WI38 (cell line): ENCODE measurements at regions not wholly inside any gene's neighbourhood (a gene's known extent, or its start where the extent isn't known, plus 50 kb on each side); places are given as distances from the start of the nearest gene placed in this dataset.
"Not testable (repeated sequence)": the region's sequence is repeated elsewhere in the genome, so short reads cannot be mapped to it uniquely, and the experiment has no call there.

Experiments used
- H3K4me3 ChIP-seq: 2 replicates; pipeline ENCODE4 v1.5.1; 2011; ENCODE audit warnings: low read depth, mild to moderate bottlenecking, control low read depth, low read length
- TF ChIP-seq, protein P1 (sequence below): IDR thresholded peaks from 2 replicates; pipeline ENCODE4 v1.5.1; 2012; ENCODE audit warnings: low read depth, mild to moderate bottlenecking, control low read depth, low read length

DNA sequence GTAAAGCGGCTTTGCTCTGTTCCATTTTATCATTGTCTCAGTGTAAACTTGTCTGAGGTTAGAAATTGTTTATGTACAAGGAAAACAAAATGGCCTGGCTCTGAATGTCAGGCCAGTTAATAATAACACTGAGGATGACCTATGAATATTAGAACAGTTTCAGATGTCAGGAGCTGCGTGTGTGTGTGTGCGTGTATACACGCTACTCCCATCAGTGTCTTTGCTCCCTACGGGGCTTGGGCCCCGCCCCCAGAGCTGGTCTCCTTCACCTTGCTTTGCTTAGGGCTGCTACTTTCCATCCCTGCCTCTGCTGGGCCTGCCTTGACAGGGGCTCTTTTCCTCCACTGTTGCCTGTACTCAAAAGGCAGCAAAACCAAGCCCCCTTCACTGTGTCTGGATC lies 142.3 kb upstream of the BET1 start:
- TF ChIP-seq, protein P1, sequence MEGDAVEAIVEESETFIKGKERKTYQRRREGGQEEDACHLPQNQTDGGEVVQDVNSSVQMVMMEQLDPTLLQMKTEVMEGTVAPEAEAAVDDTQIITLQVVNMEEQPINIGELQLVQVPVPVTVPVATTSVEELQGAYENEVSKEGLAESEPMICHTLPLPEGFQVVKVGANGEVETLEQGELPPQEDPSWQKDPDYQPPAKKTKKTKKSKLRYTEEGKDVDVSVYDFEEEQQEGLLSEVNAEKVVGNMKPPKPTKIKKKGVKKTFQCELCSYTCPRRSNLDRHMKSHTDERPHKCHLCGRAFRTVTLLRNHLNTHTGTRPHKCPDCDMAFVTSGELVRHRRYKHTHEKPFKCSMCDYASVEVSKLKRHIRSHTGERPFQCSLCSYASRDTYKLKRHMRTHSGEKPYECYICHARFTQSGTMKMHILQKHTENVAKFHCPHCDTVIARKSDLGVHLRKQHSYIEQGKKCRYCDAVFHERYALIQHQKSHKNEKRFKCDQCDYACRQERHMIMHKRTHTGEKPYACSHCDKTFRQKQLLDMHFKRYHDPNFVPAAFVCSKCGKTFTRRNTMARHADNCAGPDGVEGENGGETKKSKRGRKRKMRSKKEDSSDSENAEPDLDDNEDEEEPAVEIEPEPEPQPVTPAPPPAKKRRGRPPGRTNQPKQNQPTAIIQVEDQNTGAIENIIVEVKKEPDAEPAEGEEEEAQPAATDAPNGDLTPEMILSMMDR = no peak
- H3K4me3 ChIP-seq = 0 out of 2 replicates have a peak overlapping the region, but pooled peaks have one; percentile 3

DNA sequence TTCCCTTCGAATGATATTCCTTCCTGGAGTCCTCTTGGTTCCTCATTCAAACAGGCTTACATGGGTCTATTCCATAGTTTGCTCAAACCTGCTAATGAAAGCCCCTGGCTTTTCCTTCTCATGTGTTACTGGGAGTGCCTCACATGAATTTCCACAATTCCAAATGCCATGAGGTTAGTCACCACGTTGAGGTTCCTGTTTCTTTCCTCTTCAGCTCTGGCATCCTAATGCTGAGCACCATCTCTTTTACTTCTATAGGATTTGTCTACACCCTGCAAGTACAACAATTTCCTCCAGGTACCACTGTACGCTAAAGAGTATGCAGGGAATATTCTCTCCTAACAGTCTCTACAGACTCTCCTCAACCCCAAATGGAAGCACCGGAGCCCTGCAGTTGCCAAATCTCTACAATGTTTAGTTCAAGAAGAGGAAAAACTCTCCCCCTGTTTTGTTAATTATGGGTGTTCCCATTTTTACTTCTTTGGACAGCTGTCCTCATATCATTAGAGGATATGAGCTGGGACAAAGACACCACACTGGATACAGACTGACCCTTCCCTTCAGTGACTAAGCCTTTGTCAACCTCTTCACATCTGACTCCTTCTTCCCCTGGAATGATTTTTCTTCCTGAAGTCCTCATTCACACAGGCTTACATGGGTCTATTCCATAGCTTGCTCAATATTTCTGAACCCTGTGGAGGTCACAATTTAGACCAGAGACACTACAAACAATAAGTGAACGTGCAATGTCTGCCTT lies 145.8 kb upstream of the BET1 start:
- TF ChIP-seq, protein P1 = no peak
- H3K4me3 ChIP-seq = no peak overlapping the region

DNA sequence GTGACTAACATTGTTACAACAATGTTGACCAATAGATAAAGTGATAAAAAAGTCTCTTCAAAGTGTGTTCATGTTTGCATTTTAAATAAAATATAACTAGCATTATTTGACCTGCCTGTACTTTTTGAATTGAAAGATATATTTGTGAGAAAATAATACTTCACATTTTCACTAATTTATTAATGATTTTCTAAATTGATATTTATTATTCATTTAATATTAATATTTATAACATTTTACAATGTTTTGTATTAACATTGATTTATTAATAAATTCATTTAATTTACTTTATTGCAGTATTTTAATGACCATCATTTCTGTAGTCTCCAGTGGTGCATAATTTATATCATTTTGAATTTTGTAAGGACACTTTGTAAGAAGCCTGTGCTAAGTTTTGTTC lies 150.0 kb upstream of the BET1 start:
- no peak overlapping the region for H3K4me3 ChIP-seq

DNA sequence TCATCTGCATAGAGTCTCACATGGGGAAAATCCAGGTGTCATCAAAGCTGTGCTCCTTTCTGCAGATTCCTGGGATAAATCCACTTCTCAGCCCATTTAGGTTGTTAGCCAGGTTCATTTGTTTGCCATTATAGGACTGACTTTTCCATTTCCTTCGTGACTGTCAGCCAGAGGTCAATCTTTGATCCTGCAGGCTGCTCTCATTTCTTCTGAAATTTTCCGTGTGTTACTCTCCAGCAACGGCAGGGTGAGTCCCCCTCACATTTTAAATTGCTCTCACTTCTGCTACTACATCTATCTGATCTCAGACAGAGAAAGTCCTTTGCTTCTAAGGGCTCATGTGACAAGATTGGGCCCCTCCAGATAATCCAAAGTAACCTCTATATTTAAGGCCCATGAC lies 150.7 kb upstream of the BET1 start:
- H3K4me3 ChIP-seq = no peak overlapping the region
- TF ChIP-seq, protein P1 = no peak

More for the DNA sequence above, 150.0 kb upstream of the BET1 start:
- TF ChIP-seq, protein P1 = no peak

DNA sequence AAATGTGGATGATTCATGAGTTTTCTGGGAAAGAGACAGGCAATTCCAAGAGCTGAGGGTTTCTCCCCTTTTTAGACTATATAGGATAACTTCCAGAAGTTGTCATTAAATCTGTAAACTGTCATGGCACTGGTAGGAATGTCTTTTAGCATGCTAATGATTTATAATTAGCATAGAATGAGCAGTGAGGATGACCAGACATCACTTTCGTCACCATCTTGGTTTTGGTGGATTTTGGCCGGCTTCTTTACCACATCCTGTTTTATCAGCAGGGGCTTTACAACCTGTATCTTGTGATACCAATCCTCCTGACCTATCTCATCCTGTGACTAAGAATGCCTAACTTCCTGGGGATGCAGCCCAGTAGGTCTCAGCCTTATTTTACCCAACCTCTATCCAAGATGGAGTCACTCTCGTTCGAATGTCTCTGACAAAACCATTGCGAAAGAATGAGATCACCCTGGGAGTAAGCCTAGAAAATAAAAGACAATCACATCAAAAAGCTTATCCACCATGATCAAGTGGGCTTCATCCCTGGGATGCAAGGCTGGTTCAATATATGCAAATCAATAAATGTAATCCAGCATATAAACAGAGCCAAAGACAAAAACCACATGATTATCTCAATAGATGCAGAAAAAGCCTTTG lies 153.6 kb upstream of the BET1 start:
- H3K4me3 ChIP-seq = not testable (repeated sequence)

DNA sequence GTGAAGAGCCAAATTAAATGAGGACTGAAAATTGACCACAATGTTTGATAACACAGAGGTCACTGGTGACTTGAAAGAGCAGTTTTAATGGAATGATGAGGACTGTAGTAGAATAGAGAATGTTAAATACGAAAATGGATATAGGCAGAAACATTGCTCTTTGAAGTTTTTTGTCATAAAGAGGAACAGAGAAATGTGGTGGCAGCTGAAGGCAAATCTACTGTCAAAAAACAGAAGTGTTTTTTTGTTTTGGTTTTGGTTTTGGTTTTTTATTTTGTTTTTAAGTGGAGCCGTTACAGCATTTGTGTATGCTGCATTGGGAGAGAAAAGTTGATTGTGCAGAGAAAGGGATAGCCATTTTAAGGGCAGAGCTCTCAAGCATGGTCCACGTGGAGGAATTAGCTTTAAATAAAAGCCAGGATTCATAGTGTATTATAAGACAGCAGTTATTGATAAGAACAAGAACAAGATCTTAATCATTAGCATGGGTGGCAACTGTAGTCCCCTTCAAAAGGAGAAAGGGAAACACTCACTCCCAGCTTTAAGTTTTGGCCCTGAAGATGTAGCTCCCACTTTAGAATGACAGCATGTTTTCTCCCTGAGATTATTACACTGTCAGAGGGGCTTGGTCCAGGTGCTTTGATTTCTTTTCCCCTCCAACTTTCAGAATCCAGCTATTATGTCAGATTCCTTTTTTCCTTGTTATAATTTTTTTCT lies 156.7 kb upstream of the BET1 start:
- TF ChIP-seq, protein P1 = no peak
- H3K4me3 ChIP-seq = no peak overlapping the region

DNA sequence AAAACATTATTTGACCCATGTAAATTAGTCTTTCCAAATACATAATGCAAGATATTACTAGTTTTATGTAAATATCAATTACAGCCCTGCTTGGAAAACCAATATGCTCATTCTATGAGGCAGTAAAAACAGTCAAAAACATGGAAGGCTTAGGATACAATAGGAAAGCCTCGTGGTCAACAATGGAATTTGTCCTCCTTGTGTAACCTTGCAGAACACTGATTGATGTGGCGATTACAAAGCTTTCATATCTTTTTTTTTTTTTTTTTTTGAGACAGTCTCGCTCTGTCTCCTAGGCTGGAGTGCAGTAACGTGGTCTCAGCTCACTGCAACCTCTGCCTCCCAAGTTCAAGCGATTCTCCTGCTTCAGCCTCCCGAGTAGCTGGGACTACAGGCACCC lies 157.3 kb upstream of the BET1 start:
- TF ChIP-seq, protein P1 = no peak
- H3K4me3 ChIP-seq = no peak overlapping the region
